PC-3 (cell line): ENCODE measurements at regions not wholly inside any gene's neighbourhood (a gene's known extent, or its start where the extent isn't known, plus 50 kb on each side); places are given as distances from the start of the nearest gene placed in this dataset.

ENCODE experiments used
- EZH2 ChIP-seq: fragments of 300-600 bp; sonication (generic); IDR thresholded peaks from one replicate; pipeline ENCODE4 v1.6.1; 2017; ENCODE audit warnings: antibody characterized with exemption, mild to moderate bottlenecking, low read length; ENCODE audit not compliant: unreplicated experiment
- EZH2phosphoT487 ChIP-seq: fragments of 300-600 bp; sonication (generic); IDR thresholded peaks from 2 replicates; pipeline ENCODE4 v1.6.1; 2018; ENCODE audit warnings: mild to moderate bottlenecking, antibody characterized with exemption, low read length, borderline replicate concordance
- TF ChIP-seq, protein P1 (sequence below): fragments of 300-600 bp; sonication (generic); conservative IDR thresholded peaks from 2 replicates; pipeline ENCODE4 v1.5.1; 2017; ENCODE audit warnings: antibody characterized with exemption, low read depth, mild to moderate bottlenecking, low read length

DNA sequence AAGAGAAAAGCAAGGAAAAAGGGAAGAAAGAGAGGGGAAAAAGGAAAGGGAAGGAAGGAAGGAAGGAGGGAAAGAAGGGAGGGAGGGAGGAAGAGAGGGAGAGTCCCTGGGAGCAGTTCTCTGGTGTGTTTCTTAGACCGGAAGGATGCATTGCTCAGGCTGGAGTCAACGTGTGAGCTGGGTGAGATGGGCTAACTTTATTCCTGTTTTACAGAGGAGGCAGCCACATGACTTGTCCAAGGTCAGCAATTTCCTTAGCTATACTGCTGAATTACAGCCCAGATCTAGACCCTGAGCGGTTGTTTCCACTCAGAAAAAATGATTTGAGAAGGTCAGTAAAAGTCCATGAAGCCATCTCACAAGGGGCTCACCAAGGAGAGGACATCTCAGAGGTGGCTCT lies 86.6 kb upstream of the APCDD1 start:
- TF ChIP-seq, protein P1, sequence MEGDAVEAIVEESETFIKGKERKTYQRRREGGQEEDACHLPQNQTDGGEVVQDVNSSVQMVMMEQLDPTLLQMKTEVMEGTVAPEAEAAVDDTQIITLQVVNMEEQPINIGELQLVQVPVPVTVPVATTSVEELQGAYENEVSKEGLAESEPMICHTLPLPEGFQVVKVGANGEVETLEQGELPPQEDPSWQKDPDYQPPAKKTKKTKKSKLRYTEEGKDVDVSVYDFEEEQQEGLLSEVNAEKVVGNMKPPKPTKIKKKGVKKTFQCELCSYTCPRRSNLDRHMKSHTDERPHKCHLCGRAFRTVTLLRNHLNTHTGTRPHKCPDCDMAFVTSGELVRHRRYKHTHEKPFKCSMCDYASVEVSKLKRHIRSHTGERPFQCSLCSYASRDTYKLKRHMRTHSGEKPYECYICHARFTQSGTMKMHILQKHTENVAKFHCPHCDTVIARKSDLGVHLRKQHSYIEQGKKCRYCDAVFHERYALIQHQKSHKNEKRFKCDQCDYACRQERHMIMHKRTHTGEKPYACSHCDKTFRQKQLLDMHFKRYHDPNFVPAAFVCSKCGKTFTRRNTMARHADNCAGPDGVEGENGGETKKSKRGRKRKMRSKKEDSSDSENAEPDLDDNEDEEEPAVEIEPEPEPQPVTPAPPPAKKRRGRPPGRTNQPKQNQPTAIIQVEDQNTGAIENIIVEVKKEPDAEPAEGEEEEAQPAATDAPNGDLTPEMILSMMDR, result no peak
- TF ChIP-seq EZH2, result no peak
- no peak for TF ChIP-seq EZH2phosphoT487
